ENCODE measurements at regions not wholly inside any gene's neighbourhood (a gene's known extent, or its start where the extent isn't known, plus 50 kb on each side); places are given as distances from the start of the nearest gene placed in this dataset.

DNA sequence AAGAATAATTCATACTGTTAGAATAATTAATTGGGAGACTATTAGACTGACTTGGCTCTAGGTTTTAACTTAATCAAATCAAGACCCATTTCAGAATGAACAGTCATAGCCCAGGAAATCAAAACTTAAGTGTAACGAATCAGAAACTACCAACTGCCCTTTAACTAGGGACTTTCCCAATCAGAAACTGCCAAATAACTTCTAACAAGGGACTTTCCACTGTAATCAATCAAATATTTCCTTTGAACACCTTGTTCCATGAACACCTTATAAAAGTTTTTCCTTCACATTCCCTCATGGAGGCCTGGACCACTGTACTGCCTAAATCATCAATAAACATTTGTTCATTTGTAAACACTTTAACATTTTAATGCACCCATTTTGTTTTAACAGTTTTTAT lies 1054.7 kb upstream of the TMPRSS15 start:
- TF ChIP-seq, protein P1, sequence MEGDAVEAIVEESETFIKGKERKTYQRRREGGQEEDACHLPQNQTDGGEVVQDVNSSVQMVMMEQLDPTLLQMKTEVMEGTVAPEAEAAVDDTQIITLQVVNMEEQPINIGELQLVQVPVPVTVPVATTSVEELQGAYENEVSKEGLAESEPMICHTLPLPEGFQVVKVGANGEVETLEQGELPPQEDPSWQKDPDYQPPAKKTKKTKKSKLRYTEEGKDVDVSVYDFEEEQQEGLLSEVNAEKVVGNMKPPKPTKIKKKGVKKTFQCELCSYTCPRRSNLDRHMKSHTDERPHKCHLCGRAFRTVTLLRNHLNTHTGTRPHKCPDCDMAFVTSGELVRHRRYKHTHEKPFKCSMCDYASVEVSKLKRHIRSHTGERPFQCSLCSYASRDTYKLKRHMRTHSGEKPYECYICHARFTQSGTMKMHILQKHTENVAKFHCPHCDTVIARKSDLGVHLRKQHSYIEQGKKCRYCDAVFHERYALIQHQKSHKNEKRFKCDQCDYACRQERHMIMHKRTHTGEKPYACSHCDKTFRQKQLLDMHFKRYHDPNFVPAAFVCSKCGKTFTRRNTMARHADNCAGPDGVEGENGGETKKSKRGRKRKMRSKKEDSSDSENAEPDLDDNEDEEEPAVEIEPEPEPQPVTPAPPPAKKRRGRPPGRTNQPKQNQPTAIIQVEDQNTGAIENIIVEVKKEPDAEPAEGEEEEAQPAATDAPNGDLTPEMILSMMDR (IDR thresholded peaks at IDR 0.05) = no peak
- TF ChIP-seq POLR2A (IDR thresholded peaks at IDR 0.05) = no peak

All from heart left ventricle (tissue), 13 donors.